Adrenal gland (tissue), 5 donors: ENCODE measurements at regions not wholly inside any gene's neighbourhood (a gene's known extent, or its start where the extent isn't known, plus 50 kb on each side); places are given as distances from the start of the nearest gene placed in this dataset.
"Not testable (repeated sequence)": the region's sequence is repeated elsewhere in the genome, so short reads cannot be mapped to it uniquely, and the experiment has no call there.

Experiments
- POLR2A ChIP-seq, 2 donors: fragments of 450-650 bp; IDR thresholded peaks; one replicate each; pipeline ENCODE4 v1.6.1; 2017; ENCODE audit warnings: antibody characterized with exemption in 2 of 2, mild to moderate bottlenecking in 2 of 2, moderate library complexity in 1 of 2
- TF ChIP-seq, protein P1 (sequence below), 6 experiments: fragments of 450-650 bp in 4 of 6; fragments of 200-600 bp in 2 of 6; sonication (generic) in 1 of 6; IDR thresholded peaks; 1 replicate in 5 of 6; 2 replicates in 1 of 6; pipeline versions ENCODE4 v1.5.1 to v1.8.0; 2016 to 2021; ENCODE audit warnings: antibody characterized with exemption in 6 of 6, mild to moderate bottlenecking in 2 of 6, moderate library complexity in 1 of 6
- donor health status: DM: no; HTN: no; CAD: no.

DNA sequence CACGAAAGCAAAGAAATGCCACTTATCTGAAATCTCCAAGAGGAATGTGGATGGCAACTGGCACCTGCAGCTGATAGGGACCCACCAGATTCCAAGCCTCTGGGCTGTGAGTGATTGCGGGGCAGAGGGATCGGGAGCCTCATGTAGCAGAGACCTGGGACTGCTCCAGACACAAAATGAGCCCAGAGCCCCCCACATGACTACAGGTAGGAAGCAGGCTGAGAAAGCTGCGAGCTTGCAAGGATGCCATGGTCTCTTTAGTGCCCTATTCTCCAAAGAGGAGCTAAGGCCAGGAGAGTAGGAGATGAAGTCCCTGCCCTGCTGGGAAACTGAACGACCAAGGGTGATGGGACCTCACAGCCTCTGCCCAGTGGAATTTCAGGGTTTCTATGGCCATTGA is 305.4 kb upstream of the CHRNA7 start:
- TF ChIP-seq, protein P1, sequence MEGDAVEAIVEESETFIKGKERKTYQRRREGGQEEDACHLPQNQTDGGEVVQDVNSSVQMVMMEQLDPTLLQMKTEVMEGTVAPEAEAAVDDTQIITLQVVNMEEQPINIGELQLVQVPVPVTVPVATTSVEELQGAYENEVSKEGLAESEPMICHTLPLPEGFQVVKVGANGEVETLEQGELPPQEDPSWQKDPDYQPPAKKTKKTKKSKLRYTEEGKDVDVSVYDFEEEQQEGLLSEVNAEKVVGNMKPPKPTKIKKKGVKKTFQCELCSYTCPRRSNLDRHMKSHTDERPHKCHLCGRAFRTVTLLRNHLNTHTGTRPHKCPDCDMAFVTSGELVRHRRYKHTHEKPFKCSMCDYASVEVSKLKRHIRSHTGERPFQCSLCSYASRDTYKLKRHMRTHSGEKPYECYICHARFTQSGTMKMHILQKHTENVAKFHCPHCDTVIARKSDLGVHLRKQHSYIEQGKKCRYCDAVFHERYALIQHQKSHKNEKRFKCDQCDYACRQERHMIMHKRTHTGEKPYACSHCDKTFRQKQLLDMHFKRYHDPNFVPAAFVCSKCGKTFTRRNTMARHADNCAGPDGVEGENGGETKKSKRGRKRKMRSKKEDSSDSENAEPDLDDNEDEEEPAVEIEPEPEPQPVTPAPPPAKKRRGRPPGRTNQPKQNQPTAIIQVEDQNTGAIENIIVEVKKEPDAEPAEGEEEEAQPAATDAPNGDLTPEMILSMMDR (IDR thresholded peaks at IDR 0.05): not testable (repeated sequence)
- not testable (repeated sequence) for TF ChIP-seq POLR2A (IDR thresholded peaks at IDR 0.05)
